ENCODE measurements at regions not wholly inside any gene's neighbourhood (a gene's known extent, or its start where the extent isn't known, plus 50 kb on each side); places are given as distances from the start of the nearest gene placed in this dataset.
"Not testable (repeated sequence)": the region's sequence is repeated elsewhere in the genome, so short reads cannot be mapped to it uniquely, and the experiment has no call there.

DNA sequence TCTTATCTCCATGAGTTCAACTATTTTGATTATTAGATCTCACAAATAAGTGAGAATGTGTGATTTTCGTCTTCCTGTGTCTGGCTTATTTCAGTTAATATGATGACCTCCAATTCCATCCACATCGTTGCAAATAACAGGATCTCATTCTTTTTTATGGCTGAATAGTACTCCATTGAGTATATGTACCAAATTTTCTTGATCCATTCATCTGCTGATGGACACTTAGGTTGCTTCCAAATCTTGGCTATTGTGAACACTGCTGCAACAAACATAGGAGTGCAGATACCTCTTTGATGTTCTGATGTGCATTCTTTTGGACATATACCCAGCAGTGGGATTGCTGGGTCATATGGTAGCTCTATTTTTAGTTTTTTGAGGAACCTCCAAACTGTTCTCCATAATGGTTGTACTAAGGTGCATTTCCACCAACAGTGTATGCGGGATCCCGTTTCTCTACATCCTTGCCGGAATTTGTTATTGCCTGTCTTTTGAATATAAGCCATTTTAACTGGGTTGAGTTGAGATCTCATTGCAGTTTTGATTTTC lies 187.9 kb downstream of the BCAS1 start:
- H3K27ac ChIP-seq (ENCODE audit: low read depth in 1 of 2, low read length in 2 of 2); H3K27me3 ChIP-seq (ENCODE audit: control insufficient read depth in 1 of 2, insufficient read depth in 2 of 2, low read length in 1 of 2); H3K36me3 ChIP-seq (ENCODE audit: control insufficient read depth in 1 of 2, insufficient read depth in 2 of 2, low read length in 1 of 2); H3K9me3 ChIP-seq (ENCODE audit: control insufficient read depth, low read length); ATAC-seq (ENCODE audit: low FRiP score); H3K4me3 ChIP-seq (ENCODE audit: low read length in 2 of 2); H3K4me1 ChIP-seq (ENCODE audit: control insufficient read depth in 1 of 2, insufficient read depth in 2 of 2, low read length in 2 of 2); DNase-seq; intact Hi-C loops (cut with DNase I): not testable (repeated sequence)
- 89% methylated on average over 5 of the region's 5 CpGs for WGBS, 2 donors

DNA sequence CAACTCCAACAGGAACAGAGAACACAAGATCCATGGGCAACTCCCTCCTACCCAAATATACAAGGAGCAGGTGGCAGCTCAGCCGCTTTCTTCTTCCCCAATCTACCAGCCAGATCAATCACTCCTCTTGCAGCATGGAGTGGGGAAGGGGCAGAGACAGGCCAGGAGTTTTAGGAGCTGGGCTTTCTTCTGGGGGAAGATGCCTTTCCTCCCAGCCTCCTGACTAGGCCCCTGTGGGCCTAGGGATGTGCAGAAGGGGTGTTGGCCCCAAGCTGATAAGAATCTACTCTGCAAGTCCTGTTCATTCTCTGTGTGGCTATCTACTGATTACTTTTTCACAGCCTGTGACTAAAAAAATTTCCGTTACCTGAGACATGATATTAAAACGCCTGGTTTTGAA lies 189.0 kb downstream of the BCAS1 start:
- Histone ChIP-seq H3K36me3 (ENCODE audit: control insufficient read depth in 1 of 2, insufficient read depth in 2 of 2, low read length in 1 of 2) (no peaks in the 10 kb centered on the region), H3K27me3 (ENCODE audit: control insufficient read depth in 1 of 2, insufficient read depth in 2 of 2, low read length in 1 of 2) (no peaks in the 10 kb centered on the region), H3K9me3 (ENCODE audit: control insufficient read depth, low read length) (no peaks in the 10 kb centered on the region), H3K4me1 (ENCODE audit: control insufficient read depth in 1 of 2, insufficient read depth in 2 of 2, low read length in 2 of 2) (no peaks in the 10 kb centered on the region), H3K27ac (ENCODE audit: low read depth in 1 of 2, low read length in 2 of 2) (no peak overlapping the region), H3K4me3 (ENCODE audit: low read length in 2 of 2) (no peak overlapping the region)
- intact Hi-C loops (cut with DNase I), result no loop called here
- ATAC-seq (ENCODE audit: low FRiP score), result no peak
- 84 to 94% methylated on average over 3 of the region's 3 CpGs for WGBS, 2 donors
- no peak for DNase-seq

DNA sequence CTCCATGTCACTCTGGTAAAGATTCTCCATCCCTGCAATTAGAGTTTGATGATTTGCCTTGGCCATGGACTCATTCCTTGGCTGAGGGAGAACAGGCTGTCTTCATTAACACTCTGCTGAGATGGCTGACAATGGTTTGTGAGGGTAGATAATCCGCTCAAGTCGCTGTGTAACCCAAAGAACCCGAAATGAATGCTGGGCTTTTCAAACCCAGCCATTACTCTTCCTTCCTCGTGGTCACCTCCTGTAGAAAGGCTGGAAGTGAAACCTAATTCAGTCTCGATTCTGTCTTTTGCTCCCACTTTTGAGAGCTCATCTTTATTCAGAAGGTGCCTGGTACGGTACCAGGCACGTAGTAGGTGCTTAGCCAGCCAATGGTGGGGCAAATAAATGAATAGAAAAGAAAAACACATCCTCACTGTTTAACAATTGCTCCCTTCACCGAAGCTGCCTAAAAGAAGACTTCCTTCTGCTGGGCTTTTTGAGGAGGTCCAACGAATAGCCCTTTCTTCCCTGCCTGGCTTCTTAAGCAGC lies 190.2 kb downstream of the BCAS1 start:
- H3K27me3 ChIP-seq (ENCODE audit: control insufficient read depth in 1 of 2, insufficient read depth in 2 of 2, low read length in 1 of 2), result no peaks in the 10 kb centered on the region
- DNase-seq, result no peak
- no peaks in the 10 kb centered on the region for H3K9me3 ChIP-seq (ENCODE audit: control insufficient read depth, low read length)
- WGBS, 2 donors, result 92% methylated on average over 9 of the region's 9 CpGs
- H3K4me3 ChIP-seq (ENCODE audit: low read length in 2 of 2), result no peak overlapping the region
- H3K27ac ChIP-seq (ENCODE audit: low read depth in 1 of 2, low read length in 2 of 2), result no peak overlapping the region
- intact Hi-C loops (cut with DNase I), result no loop called here
- H3K36me3 ChIP-seq (ENCODE audit: control insufficient read depth in 1 of 2, insufficient read depth in 2 of 2, low read length in 1 of 2), result no peaks in the 10 kb centered on the region
- H3K4me1 ChIP-seq (ENCODE audit: control insufficient read depth in 1 of 2, insufficient read depth in 2 of 2, low read length in 2 of 2), result no peaks in the 10 kb centered on the region
- ATAC-seq (ENCODE audit: low FRiP score), result no peak

DNA sequence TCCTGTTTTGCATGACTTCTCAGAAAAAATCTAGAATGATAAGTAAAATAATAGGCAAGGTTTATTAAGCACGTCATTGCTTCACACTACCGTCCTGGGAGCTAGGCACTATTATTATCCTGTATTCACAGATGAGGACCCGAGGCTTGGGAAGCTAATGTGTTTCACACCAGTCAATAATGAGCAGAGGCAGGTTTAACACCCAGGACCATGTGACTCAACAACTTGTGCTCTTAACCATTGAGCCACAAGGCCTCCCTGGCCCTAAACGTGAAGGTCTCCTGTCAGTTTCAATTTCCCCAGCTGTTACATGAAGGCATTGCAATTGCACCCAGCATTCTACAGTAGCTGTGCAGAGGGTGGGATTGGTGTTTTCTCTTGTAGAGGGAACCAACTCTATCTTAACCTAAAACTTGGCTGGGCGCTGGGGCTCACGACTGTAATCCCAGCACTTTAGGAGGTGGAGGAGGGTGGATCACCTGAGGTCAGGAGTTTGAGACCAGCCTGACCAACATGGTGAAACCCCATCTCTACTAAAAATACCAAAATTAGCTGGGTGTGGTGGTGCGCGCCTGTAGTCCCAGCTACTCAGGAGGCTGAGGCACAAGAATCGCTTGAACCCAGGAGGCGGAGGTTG lies 191.2 kb downstream of the BCAS1 start:
- Histone ChIP-seq H3K4me1 (ENCODE audit: control insufficient read depth in 1 of 2, insufficient read depth in 2 of 2, low read length in 2 of 2) (no peaks in the 10 kb centered on the region), H3K27ac (ENCODE audit: low read depth in 1 of 2, low read length in 2 of 2) (no peak overlapping the region), H3K9me3 (ENCODE audit: control insufficient read depth, low read length) (no peaks in the 10 kb centered on the region), H3K4me3 (ENCODE audit: low read length in 2 of 2) (no peak overlapping the region), H3K36me3 (ENCODE audit: control insufficient read depth in 1 of 2, insufficient read depth in 2 of 2, low read length in 1 of 2) (no peaks in the 10 kb centered on the region), H3K27me3 (ENCODE audit: control insufficient read depth in 1 of 2, insufficient read depth in 2 of 2, low read length in 1 of 2) (no peaks in the 10 kb centered on the region)
- WGBS, 2 donors, result 76% methylated on average over 10 of the region's 10 CpGs
- intact Hi-C loops (cut with DNase I), result no loop called here
- DNase-seq (no peak), ATAC-seq (ENCODE audit: low FRiP score) (no peak)

DNA sequence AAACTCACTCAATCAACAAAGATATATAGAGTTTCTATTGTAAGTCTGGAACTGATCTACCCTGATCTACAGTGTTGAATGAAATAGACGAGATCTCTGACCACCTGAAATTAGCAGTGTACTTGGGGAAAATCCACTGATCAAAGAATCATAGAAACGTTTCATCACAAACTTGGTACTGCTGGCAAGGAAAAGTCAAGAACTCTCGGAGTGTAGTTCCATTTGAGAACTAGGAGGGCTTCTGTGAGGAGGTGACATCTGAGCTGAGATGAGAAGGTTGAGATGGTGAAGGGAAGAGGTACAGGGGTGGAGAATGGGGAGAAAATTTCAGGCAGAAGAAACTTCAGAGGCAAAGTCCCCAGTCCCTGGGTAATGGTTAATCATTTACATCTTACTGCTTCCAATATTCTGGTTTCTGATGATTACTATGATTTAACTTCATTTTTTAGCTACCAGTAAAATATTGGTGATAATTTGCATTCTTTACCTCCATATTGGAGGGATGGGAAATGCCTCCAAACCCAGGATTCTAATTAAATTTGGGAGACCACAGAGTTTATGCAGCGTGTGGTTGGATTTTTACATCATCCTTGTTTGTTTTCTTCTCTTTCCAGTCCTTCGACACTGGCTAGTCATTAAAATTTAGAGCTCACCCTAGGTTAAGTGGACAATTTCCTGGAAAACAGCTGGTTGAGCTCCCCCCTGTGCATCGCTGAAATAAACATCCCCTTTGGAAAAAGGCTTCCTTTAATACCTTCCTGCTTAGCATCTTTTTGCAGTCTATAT lies 191.9 kb downstream of the BCAS1 start:
- H3K27ac ChIP-seq (ENCODE audit: low read depth in 1 of 2, low read length in 2 of 2), result no peak overlapping the region
- DNase-seq (no peak), ATAC-seq (ENCODE audit: low FRiP score) (no peak)
- 65 to 77% methylated on average over 6 of the region's 6 CpGs for WGBS, 2 donors
- intact Hi-C loops (cut with DNase I), result no loop called here
- H3K36me3 ChIP-seq (ENCODE audit: control insufficient read depth in 1 of 2, insufficient read depth in 2 of 2, low read length in 1 of 2), result no peaks in the 10 kb centered on the region
- no peaks in the 10 kb centered on the region for H3K27me3 ChIP-seq (ENCODE audit: control insufficient read depth in 1 of 2, insufficient read depth in 2 of 2, low read length in 1 of 2)
- no peak overlapping the region for H3K4me3 ChIP-seq (ENCODE audit: low read length in 2 of 2)
- H3K4me1 ChIP-seq (ENCODE audit: control insufficient read depth in 1 of 2, insufficient read depth in 2 of 2, low read length in 2 of 2), result no peaks in the 10 kb centered on the region
- H3K9me3 ChIP-seq (ENCODE audit: control insufficient read depth, low read length), result no peaks in the 10 kb centered on the region

DNA sequence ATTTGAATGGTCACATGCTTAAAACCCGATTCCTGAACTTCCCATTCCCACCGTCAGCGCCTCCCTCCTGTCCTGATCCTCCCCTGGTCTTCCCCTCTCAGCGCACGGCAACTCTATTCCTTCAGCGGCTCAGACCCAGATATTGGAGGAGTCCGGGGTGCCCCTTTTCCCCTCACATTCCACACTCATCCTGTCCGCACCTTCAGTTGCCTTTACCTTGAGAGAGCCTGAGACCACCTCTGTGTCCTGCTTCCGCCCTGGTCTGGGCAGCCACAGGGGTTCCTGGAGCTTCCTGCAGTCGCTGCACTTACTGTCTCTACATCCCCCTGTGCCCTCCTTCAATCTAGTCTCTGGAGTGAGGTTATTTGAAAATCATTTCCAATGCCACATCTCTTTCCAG lies 193.4 kb downstream of the BCAS1 start:
- no peak for DNase-seq
- intact Hi-C loops (cut with DNase I), result no loop called here
- H3K27ac ChIP-seq (ENCODE audit: low read depth in 1 of 2, low read length in 2 of 2), result no peak overlapping the region
- no peaks in the 10 kb centered on the region for H3K9me3 ChIP-seq (ENCODE audit: control insufficient read depth, low read length)
- no peaks in the 10 kb centered on the region for H3K36me3 ChIP-seq (ENCODE audit: control insufficient read depth in 1 of 2, insufficient read depth in 2 of 2, low read length in 1 of 2)
- H3K4me1 ChIP-seq (ENCODE audit: control insufficient read depth in 1 of 2, insufficient read depth in 2 of 2, low read length in 2 of 2), result no peaks in the 10 kb centered on the region
- no peaks in the 10 kb centered on the region for H3K27me3 ChIP-seq (ENCODE audit: control insufficient read depth in 1 of 2, insufficient read depth in 2 of 2, low read length in 1 of 2)
- 82 to 87% methylated on average over 10 of the region's 10 CpGs for WGBS, 2 donors
- no peak overlapping the region for H3K4me3 ChIP-seq (ENCODE audit: low read length in 2 of 2)
- no peak for ATAC-seq (ENCODE audit: low FRiP score)

DNA sequence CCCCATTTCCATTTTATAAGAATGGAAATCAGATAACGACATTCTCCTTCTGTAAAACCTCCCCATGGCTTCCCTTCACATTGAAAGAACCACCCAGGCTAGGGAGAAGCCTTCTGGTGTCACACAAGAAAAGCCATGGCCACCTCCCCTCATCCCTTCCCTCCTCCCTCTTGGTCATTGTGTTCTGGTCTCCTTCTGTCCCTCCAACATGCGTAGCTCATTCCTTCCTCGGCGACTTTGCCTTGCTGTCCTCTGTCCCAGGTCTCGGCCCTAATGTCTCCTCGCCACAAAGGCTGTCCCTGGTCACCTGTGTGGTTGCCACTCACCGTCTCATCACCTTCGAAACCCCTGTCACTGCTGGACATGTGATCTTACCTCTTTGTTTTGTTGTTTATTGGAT lies 193.9 kb downstream of the BCAS1 start:
- Histone ChIP-seq H3K36me3 (ENCODE audit: control insufficient read depth in 1 of 2, insufficient read depth in 2 of 2, low read length in 1 of 2) (no peaks in the 10 kb centered on the region), H3K4me1 (ENCODE audit: control insufficient read depth in 1 of 2, insufficient read depth in 2 of 2, low read length in 2 of 2) (no peaks in the 10 kb centered on the region), H3K4me3 (ENCODE audit: low read length in 2 of 2) (no peak overlapping the region), H3K27ac (ENCODE audit: low read depth in 1 of 2, low read length in 2 of 2) (no peak overlapping the region), H3K9me3 (ENCODE audit: control insufficient read depth, low read length) (no peaks in the 10 kb centered on the region), H3K27me3 (ENCODE audit: control insufficient read depth in 1 of 2, insufficient read depth in 2 of 2, low read length in 1 of 2) (no peaks in the 10 kb centered on the region)
- no peak for ATAC-seq (ENCODE audit: low FRiP score)
- WGBS, 2 donors, result 93 to 95% methylated on average over 8 of the region's 8 CpGs
- DNase-seq, result no peak
- intact Hi-C loops (cut with DNase I), result no loop called here

DNA sequence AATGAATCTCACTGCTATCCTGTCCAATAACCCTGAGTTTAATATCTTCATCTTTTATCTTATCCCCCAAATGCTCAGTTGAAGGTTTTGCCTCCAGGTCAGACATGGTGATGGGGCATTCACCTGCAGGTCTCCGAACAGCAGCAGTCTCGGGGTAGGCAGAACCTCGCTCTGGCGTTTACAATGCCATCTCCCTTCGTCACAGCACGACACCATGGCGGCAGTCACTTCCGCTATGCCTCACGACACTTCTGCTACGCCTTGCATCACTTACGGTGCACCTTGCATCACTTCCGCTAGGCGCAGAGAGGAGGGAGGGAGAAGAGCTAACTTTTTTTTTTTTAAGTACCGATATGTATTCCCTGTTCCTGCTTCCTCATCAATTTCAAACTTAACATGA lies 194.9 kb downstream of the BCAS1 start:
- intact Hi-C loops (cut with DNase I), result no loop called here
- WGBS, 2 donors, result 92 to 95% methylated on average over 14 of the region's 14 CpGs
- H3K27ac ChIP-seq (ENCODE audit: low read depth in 1 of 2, low read length in 2 of 2), result no peak overlapping the region

More for the DNA sequence above, 194.9 kb downstream of the BCAS1 start:
- ATAC-seq (ENCODE audit: low FRiP score) (no peak), DNase-seq (peak in 1 of 2 donors; percentile 68)
- Histone ChIP-seq H3K4me3 (ENCODE audit: low read length in 2 of 2) (no peak overlapping the region), H3K9me3 (ENCODE audit: control insufficient read depth, low read length) (no peaks in the 10 kb centered on the region), H3K36me3 (ENCODE audit: control insufficient read depth in 1 of 2, insufficient read depth in 2 of 2, low read length in 1 of 2) (no peaks in the 10 kb centered on the region), H3K27me3 (ENCODE audit: control insufficient read depth in 1 of 2, insufficient read depth in 2 of 2, low read length in 1 of 2) (no peaks in the 10 kb centered on the region), H3K4me1 (ENCODE audit: control insufficient read depth in 1 of 2, insufficient read depth in 2 of 2, low read length in 2 of 2) (no peaks in the 10 kb centered on the region)

Measured in aorta (tissue), 5 donors.